ENCODE measurements at regions not wholly inside any gene's neighbourhood (a gene's known extent, or its start where the extent isn't known, plus 50 kb on each side); places are given as distances from the start of the nearest gene placed in this dataset.
A peak's percentile ranks its signal among the peaks of the same experiment; 100 is the strongest.

- DNase-seq, result no peak
Observed at GRCh38 chr10:123573236-123574108, 92.7 kb upstream of the GPR26 start.

GRCh38 chr10:123574109-123574698 lies 92.0 kb upstream of the GPR26 start:
- no peak for DNase-seq

GRCh38 chr10:123575105-123575504 lies 91.0 kb upstream of the GPR26 start:
- no peak for DNase-seq

- DNase-seq, result no peak
Observed at GRCh38 chr10:123576706-123577105, 89.4 kb upstream of the GPR26 start.

GRCh38 chr10:123577921-123578461 lies 88.2 kb upstream of the GPR26 start:
- DNase-seq, result no peak

GRCh38 chr10:123578721-123579120 lies 87.4 kb upstream of the GPR26 start:
- DNase-seq, result no peak

GRCh38 chr10:123579675-123580074 lies 86.5 kb upstream of the GPR26 start:
- DNase-seq, result no peak

GRCh38 chr10:123580426-123580825 lies 85.7 kb upstream of the GPR26 start:
- DNase-seq, result no peak

- no peak for DNase-seq
Observed at GRCh38 chr10:123581656-123582055, 84.5 kb upstream of the GPR26 start.

GRCh38 chr10:123582084-123582989 lies 83.8 kb upstream of the GPR26 start:
- DNase-seq, result peak; percentile 72

- peak; percentile 82 for DNase-seq
Observed at GRCh38 chr10:123583639-123584418, 82.3 kb upstream of the GPR26 start.

- no peak for DNase-seq
Observed at GRCh38 chr10:123584419-123584775, 81.8 kb upstream of the GPR26 start.

GRCh38 chr10:123585477-123586445 lies 80.4 kb upstream of the GPR26 start:
- DNase-seq, result no peak

- DNase-seq, result no peak
Observed at GRCh38 chr10:123587110-123587509, 79.0 kb upstream of the GPR26 start.

- DNase-seq, result no peak
Observed at GRCh38 chr10:123588386-123588914, 77.7 kb upstream of the GPR26 start.

GRCh38 chr10:123595661-123596060 lies 70.5 kb upstream of the GPR26 start:
- no peak for DNase-seq

GRCh38 chr10:123597676-123598075 lies 68.5 kb upstream of the GPR26 start:
- DNase-seq, result no peak

GRCh38 chr10:123599366-123599849 lies 66.7 kb upstream of the GPR26 start:
- no peak for DNase-seq

GRCh38 chr10:123600177-123600576 lies 66.0 kb upstream of the GPR26 start:
- no peak for DNase-seq

GRCh38 chr10:123603130-123603529 lies 63.0 kb upstream of the GPR26 start:
- no peak for DNase-seq
